SIG-M5 treated with dmso at 0.1 percent for 504 hours (cell line): ENCODE measurements at regions not wholly inside any gene's neighbourhood (a gene's known extent, or its start where the extent isn't known, plus 50 kb on each side); places are given as distances from the start of the nearest gene placed in this dataset.

Experiments
- DNase-seq: peaks from one replicate; lab custom pipeline; 2025; ENCODE audit not compliant: unreplicated experiment; lab: John Stamatoyannopoulos, UW

DNA sequence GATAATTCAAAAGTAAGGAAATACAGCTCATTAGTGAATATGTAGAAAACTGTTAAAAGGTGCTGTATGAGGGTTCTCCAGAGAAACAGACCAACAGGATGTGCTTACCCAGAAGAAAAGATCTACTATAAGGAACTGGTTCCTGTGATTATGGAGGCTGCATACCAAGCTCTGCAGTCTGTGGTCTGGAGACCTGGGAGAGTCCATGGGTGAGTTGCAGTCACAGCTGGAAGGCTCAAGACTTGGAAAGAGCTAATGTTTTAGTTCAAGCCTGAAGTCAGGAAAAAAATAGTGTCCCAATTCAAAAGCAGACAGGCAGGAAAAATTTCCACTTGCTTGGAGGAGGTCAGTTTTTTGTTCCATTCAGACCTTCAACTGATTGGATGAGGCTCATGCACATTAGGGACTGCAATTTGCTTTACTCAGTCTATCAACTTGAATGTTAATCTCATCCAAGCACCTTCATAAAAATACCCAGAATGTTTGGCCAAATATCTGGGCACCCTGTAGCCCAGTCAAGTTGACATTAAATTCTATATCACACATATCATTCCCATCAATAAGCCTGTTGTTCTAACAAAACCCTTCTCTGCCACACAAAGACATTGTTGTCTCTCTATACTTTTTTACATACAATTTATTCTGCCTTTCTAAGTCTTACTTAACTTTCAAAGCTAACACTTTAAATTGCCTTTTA lies 197.9 kb upstream of the KLF6 start:
- no peak for DNase-seq

DNA sequence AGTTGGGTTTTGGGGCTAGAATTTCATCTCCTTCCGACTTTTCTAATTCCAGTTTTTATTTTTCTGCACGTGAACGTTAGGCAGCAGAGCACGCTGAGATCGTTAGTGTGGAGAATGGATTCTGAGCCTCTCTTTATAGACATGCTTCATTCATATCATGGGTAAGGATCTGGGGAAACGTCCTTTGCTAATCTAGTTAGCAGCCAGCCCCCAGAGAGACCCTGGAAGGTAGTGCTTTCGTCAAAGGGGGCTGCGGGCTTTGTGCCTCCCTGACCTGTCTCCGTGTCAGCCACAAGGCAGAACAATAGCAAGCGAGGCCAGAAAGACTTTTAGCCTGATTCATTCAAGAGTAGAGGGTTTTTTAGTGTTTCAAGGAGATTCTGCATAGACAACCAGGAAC lies 196.3 kb upstream of the KLF6 start:
- DNase-seq, result no peak

DNA sequence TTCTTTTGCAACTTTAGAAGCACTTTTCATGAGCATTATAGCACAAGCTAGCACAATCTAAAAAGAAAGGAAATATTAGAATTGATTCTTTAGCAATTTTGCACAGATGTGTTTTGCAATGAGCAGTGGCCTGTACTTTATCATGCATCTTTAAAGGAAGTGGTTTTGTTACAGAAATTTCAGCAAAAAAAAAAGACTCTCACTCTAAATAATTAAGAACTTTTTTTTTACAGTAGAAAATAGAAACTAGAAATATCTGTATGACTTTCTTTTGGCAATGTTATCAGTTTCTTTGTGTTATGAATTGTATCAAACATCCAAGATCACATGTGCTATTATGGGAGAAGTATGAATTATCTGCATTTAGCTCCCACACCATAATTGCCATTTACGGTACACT lies 195.7 kb upstream of the KLF6 start:
- peak; percentile 7 for DNase-seq

DNA sequence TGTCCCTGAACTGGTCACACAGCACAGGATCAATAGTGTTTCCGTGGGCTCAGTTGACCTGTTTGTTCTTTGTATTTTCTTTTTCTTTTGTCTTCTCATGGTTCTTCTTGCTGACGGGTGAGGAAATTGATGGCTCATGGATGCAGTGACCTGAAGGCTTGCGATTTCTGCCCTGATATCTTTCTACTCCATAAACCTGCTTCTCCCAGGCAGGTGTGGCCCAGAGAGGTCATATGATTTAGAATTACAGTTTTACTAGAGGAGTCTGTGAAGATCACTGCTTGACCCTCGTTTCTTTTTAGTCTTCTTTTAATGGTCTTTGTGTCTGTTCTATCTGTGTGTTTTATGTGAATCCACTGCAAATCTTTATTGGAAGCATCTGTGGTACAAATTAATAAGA lies 195.1 kb upstream of the KLF6 start:
- DNase-seq, result no peak

DNA sequence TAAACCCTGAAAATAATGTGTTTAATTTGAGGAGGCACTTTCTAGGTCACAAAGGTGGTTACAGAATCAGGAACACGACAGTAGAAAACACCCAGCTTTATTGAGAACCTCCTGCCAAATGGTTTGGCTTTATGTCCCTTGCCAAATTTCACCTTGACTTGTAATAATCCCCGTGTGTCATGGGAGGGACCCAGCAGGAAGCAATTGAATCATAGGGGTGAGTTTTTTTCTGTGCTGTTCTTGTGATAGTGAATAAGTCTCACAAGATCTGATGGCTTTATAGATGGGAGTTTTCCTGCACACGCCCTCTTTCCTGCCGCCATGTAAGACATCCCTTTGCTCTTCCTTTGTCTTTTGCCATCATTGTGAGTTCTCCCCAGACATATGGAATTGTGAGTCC lies 193.8 kb upstream of the KLF6 start:
- no peak for DNase-seq

DNA sequence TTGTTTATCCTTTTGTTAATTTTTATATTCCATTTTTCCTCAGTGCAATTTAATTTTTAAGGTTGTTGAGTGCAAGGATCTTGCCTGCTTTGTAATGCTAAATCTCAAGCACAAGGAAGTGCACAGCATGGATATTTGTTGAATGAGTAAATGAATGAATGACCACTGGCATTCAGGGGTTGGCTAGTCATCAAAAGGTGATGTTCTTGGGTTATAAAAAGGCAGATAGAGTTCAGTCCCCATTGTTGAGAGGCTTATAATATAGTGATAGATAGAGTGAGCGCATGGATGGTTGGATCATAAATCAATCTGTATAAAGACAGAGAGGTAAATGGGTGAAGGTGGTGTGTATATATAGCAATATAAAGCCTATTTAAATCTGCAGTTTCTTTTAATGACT lies 193.2 kb upstream of the KLF6 start:
- no peak for DNase-seq

DNA sequence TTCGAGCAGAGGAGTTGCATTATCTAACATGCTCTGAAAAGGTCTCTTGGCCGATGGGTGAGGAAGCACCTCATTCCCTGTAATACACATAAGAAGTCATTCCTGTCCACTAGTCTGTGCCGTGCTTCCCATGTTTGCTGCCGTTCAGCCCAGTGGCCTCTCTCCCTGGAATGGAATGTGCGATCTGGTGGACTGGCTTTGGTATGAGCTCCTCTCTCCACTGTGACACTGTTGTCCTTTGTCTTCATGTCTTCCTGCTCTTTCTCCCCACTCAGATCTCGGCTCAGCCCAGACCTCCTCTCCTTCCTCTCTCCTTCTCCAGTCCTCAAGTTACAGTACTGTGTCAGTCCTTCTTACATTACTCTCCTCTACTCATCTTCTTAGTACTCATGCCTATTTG lies 192.8 kb upstream of the KLF6 start:
- no peak for DNase-seq

DNA sequence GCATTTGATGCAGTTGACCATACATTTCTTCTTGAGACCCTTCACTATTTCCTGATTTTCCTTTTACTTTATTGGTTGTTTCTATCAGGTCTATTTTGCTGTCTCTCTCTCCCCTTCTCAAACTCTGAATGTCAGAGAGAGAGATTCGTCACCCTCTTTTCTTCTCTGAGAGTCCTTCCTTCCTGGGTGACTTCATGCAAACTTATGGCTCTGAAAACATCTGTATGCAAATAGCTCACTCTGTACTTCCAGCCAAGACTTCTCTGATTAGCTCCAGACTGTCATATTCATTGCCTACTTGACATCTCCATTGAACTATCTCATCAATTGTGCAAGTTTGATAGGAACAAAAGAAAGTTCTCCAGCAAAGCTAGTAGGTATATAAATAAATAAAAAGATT lies 191.7 kb upstream of the KLF6 start:
- DNase-seq, result no peak

DNA sequence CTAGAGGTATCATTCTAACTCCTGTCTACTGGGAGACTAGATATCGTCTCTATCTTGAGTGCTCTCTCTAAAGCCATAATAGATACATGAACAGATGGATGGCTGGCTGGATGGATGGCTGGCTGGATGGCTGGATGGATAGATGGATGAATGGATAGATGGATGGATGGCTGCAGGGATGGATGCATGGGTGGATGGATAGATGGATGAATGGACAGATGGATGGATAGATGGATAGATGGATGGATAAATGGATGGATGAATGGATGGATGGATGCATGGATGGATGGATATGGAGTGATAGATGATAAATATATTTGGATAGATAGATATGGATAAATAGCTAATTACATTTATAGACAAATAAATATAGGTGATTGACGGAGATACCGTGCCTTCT lies 191.2 kb upstream of the KLF6 start:
- no peak for DNase-seq

DNA sequence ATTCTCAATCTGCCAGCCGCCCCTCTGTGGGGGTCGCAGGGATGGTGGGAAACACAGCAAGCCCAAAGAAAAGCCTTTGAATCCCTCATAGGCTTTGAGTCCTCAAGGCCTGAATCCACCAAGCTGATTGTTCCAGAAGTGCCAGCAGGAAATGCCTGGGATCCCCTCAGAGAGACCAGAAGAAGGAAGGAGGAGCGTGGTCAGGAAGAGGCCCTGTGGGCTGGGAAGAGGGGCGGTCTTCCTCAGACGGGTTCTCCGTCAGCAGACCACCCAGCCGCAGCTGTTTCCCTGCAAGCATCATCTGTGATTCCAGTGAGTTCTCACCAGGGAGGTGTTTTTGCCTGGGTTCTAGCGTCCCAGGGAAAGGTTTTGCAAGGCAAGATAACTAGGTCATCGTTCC lies 190.0 kb upstream of the KLF6 start:
- DNase-seq, result no peak

DNA sequence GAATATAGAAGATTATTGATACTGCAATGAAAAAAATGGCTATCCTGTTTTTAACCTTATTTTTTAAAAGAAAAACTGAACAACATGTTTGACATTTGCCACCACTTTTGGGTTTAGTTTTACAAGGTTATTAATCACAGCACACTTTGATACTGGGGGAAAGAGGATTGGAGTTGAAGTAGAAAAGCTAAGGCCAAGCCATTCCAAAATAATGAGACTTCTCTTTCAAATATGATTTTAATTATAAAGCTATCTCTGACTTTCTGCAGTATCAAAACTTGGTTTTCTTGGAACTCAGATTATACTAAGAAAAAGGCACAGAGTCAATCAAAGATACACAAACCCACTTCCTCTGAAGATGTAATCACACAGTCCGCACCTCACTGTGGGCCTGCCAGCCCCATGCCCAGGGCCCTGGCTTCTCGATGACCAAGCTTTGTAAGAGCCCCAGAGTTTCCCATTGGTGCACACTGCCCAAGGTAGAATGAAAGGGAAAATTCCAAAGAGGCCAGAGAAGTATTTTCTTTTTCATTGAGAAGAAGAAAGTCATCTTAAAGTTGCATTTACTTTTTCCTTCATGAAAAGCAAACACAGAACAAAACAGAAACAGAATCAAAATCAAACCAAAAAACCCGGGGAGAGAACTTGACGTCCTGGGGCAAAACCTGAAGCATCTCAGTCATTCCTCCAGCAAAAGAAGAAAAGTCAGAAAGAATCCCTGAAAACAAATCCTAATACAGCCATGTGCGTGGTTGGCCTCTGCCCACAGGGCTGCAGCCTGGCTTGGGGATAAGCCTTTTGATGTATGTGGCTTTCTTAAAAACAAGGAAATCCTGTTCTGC lies 187.7 kb upstream of the KLF6 start:
- DNase-seq, result no peak

DNA sequence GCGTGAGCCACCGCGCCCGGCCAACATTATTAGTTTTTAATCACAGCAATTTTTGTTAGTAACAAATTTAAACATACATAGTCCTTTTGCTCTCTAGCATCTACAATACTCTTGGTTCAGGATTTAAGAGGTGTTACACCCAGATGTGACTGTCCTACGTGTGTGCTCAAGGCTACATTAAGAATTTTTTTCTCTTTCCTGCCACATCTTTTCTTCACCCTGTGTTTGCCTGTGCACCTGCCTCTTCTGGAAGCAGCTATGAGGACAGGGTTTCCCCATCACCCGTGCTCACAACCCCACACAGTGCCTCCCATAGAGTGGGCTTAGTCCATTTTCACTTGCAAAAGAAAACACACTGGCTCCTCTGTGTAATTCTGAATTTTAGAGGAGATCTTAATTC lies 186.7 kb upstream of the KLF6 start:
- no peak for DNase-seq

DNA sequence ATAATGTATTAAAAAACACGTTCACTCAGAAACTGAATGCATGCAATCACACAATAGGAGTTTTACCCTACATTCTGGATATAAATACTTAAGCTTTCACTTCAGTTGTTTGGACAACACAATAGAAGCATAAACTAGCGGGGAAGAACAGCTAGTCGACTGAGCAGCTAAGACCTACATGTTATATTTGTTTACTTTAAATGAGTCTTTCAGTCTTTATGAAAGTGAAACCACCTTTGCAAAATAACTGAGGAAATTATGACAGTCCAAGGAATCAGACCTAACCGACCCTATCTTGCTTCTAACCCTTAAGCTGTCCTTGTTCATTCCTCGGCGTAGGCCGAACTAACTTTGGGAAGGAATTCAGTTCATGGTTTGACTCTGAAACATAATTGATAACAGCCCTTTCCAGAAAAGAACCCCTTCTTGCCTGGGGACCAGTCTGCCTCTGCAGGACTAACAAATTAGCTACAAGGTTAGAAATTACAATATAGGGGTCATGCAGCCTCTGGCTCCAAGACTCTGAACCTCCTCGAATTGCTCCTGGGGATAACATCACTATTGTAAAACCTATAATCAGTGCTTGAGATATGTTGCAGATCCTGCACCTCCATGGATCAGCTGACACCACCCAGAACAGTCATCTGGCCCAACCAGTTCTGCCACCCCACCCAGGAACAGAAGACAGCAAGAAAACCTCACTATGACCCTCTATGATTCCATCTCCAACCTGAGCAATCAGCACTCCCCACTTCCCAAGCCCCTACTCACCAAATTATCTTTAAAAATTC lies 185.1 kb upstream of the KLF6 start:
- DNase-seq, result peak; percentile 3

DNA sequence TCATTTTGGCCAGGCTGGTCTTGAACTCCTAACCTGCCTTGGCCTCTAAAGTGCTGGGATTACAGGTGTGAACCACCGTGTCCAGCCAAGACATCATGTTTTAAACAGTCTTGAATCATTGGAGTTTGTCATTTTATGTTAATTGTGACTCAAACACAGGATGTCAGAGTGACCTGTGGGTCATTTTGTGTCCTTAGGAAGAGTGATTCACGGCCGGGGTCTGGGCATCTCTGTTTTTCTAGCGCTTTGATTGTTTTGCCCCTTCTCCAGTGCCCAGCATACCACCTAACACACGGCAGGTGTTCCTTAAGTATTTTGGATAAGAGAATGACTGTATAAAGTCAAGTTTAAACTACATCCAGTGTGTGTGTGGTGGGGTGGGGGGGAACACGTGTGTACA lies 183.7 kb upstream of the KLF6 start:
- no peak for DNase-seq

DNA sequence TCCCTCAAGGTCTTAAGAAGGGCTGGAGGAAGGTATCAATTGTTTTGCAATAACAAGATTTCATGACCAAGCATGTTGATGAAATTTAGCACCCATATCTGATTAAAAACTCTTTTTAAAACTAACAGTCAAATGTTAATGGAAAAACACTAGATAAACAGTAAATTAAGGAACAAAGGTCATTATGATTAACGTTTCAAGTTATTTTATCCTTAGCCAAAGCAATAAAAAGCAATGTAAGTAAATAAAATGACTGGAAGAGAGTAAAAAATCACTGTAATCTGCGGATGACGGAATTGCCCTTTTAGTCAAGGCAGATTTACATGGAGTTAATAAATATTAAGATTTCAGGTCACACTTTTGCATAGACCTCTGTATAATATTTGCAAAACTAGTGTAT lies 179.5 kb upstream of the KLF6 start:
- DNase-seq, result no peak

DNA sequence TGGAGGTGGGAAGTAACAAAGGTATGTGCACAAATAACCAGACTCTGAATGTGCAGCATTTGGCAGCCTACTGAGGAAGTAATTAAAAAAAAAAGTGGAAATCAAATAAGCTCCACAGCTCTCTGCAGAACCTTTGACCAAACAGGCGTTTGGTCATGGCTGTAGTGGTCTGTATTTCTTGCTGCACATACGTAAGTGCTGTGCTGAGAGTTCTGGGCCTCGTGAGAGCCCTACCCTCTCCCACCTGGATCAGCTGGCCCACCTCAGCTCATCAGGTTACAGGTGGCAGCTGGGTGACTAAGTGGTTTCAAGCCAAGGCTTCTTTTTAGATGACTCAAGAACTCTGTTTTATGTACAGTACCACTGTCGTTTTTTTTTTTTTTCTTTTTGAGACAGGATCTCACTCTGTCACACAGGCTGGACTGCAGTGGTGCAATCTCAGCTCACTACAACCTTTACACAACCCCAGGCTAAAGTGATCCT lies 178.2 kb upstream of the KLF6 start:
- DNase-seq, result peak; percentile 29

DNA sequence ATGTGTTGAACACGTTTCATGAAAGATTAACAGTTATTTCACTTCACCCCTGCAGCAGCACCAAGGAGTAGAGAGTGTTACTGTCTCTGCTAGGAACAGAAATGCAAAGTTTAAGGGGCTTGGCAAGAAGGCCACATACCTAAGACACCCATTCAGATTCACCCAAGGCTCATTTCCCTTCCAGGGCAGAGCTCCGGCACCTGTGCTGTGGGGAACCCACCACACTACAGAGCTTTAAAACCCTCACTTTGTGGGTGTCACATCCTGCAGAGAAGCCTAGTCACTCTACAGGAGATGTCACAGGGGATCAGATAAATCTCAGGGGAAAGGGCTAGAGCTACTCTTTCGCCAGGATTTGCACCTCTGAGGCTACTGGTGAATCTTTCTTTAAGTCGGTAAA lies 176.1 kb upstream of the KLF6 start:
- no peak for DNase-seq

DNA sequence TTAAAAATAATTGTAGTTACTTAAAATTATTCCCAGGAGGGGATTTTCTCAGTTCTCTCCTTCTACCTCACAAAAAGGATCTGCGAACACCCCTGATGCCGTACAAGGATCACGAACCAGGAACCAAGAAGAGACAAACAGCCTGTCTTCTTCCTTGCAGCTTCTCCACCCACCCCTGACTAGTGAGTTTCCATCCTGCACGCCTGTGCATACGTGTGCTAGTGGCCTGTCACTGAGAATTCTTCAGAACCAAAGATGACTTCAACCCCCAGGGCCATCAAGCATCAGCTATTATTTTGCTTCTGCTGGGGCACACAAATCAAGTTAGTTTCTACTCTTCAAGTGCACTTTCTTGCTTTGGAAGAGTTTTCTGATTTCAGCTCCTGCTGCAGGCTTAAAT lies 175.5 kb upstream of the KLF6 start:
- no peak for DNase-seq

DNA sequence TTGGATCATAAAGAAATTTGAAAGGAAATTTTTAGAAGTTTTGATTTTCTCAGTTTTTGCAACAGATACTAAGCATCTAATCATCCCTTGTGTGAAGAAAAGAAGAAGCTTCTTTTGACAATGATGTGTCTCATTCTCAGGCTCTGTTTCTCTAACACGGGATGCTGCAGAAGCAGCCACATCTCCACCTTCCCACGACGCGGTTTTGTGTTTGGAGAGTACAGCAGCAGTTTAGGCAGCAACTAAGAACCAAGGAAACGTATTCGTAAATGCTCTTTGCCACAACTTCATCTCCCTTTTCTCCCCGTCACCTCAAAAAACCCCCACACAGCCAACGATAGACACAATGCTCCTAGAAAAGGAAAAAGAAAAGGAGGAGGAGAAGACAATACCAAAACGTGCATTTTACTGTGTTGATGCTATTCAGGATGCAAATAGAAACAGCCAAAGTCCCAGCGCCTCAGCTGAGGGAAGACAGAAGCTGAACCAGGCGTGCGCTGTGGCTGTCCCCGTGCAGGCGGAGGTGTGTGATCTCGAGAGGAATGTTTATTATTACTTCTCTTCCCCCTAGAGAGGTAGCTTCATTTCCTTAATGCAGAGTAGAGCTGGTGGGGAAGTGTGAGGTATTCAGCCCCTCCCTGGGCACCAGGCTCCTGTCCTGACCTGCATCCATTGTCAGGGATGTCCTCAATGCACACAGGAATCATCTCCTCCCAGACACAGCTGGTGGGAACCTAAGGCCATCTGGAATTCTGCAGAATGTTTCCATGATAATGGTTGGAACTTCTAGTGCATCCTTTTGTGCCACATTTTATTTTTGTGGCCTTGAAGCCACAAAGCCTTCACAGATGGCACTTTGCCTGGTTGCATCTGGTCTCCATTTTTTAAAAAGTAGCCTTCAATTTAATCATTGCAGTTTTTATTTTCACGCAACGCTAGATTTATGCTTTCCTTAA lies 174.6 kb upstream of the KLF6 start:
- no peak for DNase-seq

DNA sequence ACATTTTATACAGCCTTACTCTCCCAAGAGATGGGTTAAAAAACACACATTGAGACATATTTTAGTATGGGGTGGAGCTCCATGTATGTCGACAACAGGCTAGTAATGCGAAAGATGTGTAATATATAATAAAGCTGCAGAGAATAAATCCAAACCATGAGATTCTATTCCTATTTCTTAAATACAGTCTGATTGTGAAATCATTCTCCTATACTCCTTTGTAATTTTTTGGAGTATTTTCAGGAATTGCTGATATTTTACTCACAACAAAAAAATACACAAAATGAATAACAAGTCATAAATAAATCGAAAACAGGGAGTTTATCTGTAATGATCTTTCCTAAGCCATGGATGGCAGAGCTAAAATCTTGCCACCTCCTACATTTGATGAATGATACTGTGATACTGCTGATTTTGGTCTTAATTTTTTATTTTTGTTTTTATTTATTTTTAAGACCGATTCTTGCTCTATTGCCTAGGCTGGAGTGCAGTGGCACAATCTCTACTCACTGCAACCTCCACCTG lies 173.5 kb upstream of the KLF6 start:
- DNase-seq, result no peak
